ENCODE measurements at regions not wholly inside any gene's neighbourhood (a gene's known extent, or its start where the extent isn't known, plus 50 kb on each side); places are given as distances from the start of the nearest gene placed in this dataset.
"Not testable (repeated sequence)": the region's sequence is repeated elsewhere in the genome, so short reads cannot be mapped to it uniquely, and the experiment has no call there.

- no peaks in the 10 kb centered on the region for H3K36me3 Mint-ChIP-seq (ENCODE audit: low read depth)
- DNase-seq: no peak
These were observed 568.0 kb downstream of the PDHA2 start for GRCh38 chr4:96407738-96408463.

GRCh38 chr4:96414853-96415252 lies 575.0 kb downstream of the PDHA2 start:
- H3K27me3 Mint-ChIP-seq; POLR2A ChIA-PET; H3K4me3 Mint-ChIP-seq; H3K36me3 Mint-ChIP-seq (ENCODE audit: low read depth); H3K9me3 Mint-ChIP-seq; DNase-seq; H3K4me1 Mint-ChIP-seq; H3K27ac Mint-ChIP-seq; CTCF ChIA-PET: not testable (repeated sequence)

More at GRCh38 chr4:96407738-96408463, 568.0 kb downstream of the PDHA2 start:
- Mint-ChIP-seq H3K27me3 (no peaks in the 10 kb centered on the region), H3K4me3 (no peak overlapping the region), H3K27ac (no peak overlapping the region), H3K9me3 (no peaks in the 10 kb centered on the region), H3K4me1 (no peaks in the 10 kb centered on the region)
- ChIA-PET CTCF (no interaction called here), POLR2A (no interaction called here)

GRCh38 chr4:96429657-96430056 lies 589.8 kb downstream of the PDHA2 start:
- Mint-ChIP-seq H3K4me1 (no peaks in the 10 kb centered on the region), H3K27me3 (no peaks in the 10 kb centered on the region)
- POLR2A ChIA-PET: no interaction called here

GRCh38 chr4:96431094-96431493 lies 591.2 kb downstream of the PDHA2 start:
- CTCF ChIA-PET: no interaction called here
- no peaks in the 10 kb centered on the region for H3K27me3 Mint-ChIP-seq

More at GRCh38 chr4:96429657-96430056, 589.8 kb downstream of the PDHA2 start:
- Mint-ChIP-seq H3K27ac (no peak overlapping the region), H3K36me3 (ENCODE audit: low read depth) (no peaks in the 10 kb centered on the region), H3K9me3 (no peaks in the 10 kb centered on the region), H3K4me3 (no peak overlapping the region)
- CTCF ChIA-PET: no interaction called here
- no peak for DNase-seq

GRCh38 chr4:96448315-96448872 lies 608.5 kb downstream of the PDHA2 start:
- ChIA-PET CTCF (no interaction called here), POLR2A (no interaction called here)
- H3K4me3 Mint-ChIP-seq: no peak overlapping the region
- no peaks in the 10 kb centered on the region for H3K27me3 Mint-ChIP-seq
- DNase-seq: no peak
- no peaks in the 10 kb centered on the region for H3K36me3 Mint-ChIP-seq (ENCODE audit: low read depth)
- H3K4me1 Mint-ChIP-seq: no peaks in the 10 kb centered on the region
- peaks cover 48% of the 10 kb centered on the region for H3K9me3 Mint-ChIP-seq
- H3K27ac Mint-ChIP-seq: no peak overlapping the region

More at GRCh38 chr4:96431094-96431493, 591.2 kb downstream of the PDHA2 start:
- Mint-ChIP-seq H3K27ac (no peak overlapping the region), H3K4me3 (no peak overlapping the region), H3K9me3 (no peaks in the 10 kb centered on the region), H3K36me3 (ENCODE audit: low read depth) (no peaks in the 10 kb centered on the region), H3K4me1 (no peaks in the 10 kb centered on the region)
- POLR2A ChIA-PET: no interaction called here
- no peak for DNase-seq

- no peak overlapping the region for H3K27ac Mint-ChIP-seq
These were observed 615.3 kb downstream of the PDHA2 start for GRCh38 chr4:96455045-96455720.

GRCh38 chr4:96458031-96458430 lies 618.1 kb downstream of the PDHA2 start:
- DNase-seq; H3K9me3 Mint-ChIP-seq; H3K27me3 Mint-ChIP-seq; H3K4me3 Mint-ChIP-seq; H3K4me1 Mint-ChIP-seq; H3K27ac Mint-ChIP-seq; H3K36me3 Mint-ChIP-seq (ENCODE audit: low read depth); CTCF ChIA-PET; POLR2A ChIA-PET: not testable (repeated sequence)

More at GRCh38 chr4:96455045-96455720, 615.3 kb downstream of the PDHA2 start:
- ChIA-PET POLR2A (no interaction called here), CTCF (no interaction called here)
- peaks cover 12% of the 10 kb centered on the region for H3K9me3 Mint-ChIP-seq
- no peaks in the 10 kb centered on the region for H3K4me1 Mint-ChIP-seq
- no peak overlapping the region for H3K4me3 Mint-ChIP-seq
- H3K27me3 Mint-ChIP-seq: no peaks in the 10 kb centered on the region
- no peaks in the 10 kb centered on the region for H3K36me3 Mint-ChIP-seq (ENCODE audit: low read depth)
- no peak for DNase-seq

- no peak overlapping the region for H3K4me3 Mint-ChIP-seq
- ChIA-PET CTCF (no interaction called here), POLR2A (no interaction called here)
- no peak overlapping the region for H3K27ac Mint-ChIP-seq
- peaks cover 2% of the 10 kb centered on the region for H3K9me3 Mint-ChIP-seq
- no peaks in the 10 kb centered on the region for H3K27me3 Mint-ChIP-seq
- DNase-seq: no peak
- no peaks in the 10 kb centered on the region for H3K36me3 Mint-ChIP-seq (ENCODE audit: low read depth)
- H3K4me1 Mint-ChIP-seq: no peaks in the 10 kb centered on the region
These were observed 619.2 kb downstream of the PDHA2 start for GRCh38 chr4:96459105-96459504.

- CTCF ChIA-PET: no interaction called here
- H3K36me3 Mint-ChIP-seq (ENCODE audit: low read depth): no peaks in the 10 kb centered on the region
- H3K4me1 Mint-ChIP-seq: no peaks in the 10 kb centered on the region
- DNase-seq: no peak
- POLR2A ChIA-PET: no interaction called here
- no peak overlapping the region for H3K27ac Mint-ChIP-seq
- no peak overlapping the region for H3K4me3 Mint-ChIP-seq
- H3K9me3 Mint-ChIP-seq: peaks cover 7% of the 10 kb centered on the region
- no peaks in the 10 kb centered on the region for H3K27me3 Mint-ChIP-seq
These were observed 625.9 kb downstream of the PDHA2 start for GRCh38 chr4:96465834-96466233.

- no peak for DNase-seq
- Mint-ChIP-seq H3K27me3 (no peaks in the 10 kb centered on the region), H3K9me3 (peaks cover 9% of the 10 kb centered on the region), H3K4me3 (no peak overlapping the region), H3K36me3 (ENCODE audit: low read depth) (no peaks in the 10 kb centered on the region), H3K27ac (no peak overlapping the region), H3K4me1 (no peaks in the 10 kb centered on the region)
- POLR2A ChIA-PET: no interaction called here
- CTCF ChIA-PET: no interaction called here
These were observed 632.3 kb downstream of the PDHA2 start for GRCh38 chr4:96471956-96472867.

- H3K9me3 Mint-ChIP-seq: peaks cover 7% of the 10 kb centered on the region
- no peaks in the 10 kb centered on the region for H3K36me3 Mint-ChIP-seq (ENCODE audit: low read depth)
- POLR2A ChIA-PET: no interaction called here
These were observed 633.4 kb downstream of the PDHA2 start for GRCh38 chr4:96473246-96473645.

GRCh38 chr4:96483308-96484030 lies 643.6 kb downstream of the PDHA2 start:
- ChIA-PET CTCF (no interaction called here), POLR2A (no interaction called here)
- Mint-ChIP-seq H3K4me1 (no peaks in the 10 kb centered on the region), H3K27me3 (no peaks in the 10 kb centered on the region), H3K9me3 (peaks cover 6% of the 10 kb centered on the region), H3K36me3 (ENCODE audit: low read depth) (no peaks in the 10 kb centered on the region), H3K4me3 (no peak overlapping the region), H3K27ac (no peak overlapping the region)
- no peak for DNase-seq

More at GRCh38 chr4:96473246-96473645, 633.4 kb downstream of the PDHA2 start:
- H3K27ac Mint-ChIP-seq: no peak overlapping the region
- no peak overlapping the region for H3K4me3 Mint-ChIP-seq
- H3K4me1 Mint-ChIP-seq: no peaks in the 10 kb centered on the region
- CTCF ChIA-PET: no interaction called here
- DNase-seq: no peak
- no peaks in the 10 kb centered on the region for H3K27me3 Mint-ChIP-seq

- Mint-ChIP-seq H3K36me3 (ENCODE audit: low read depth) (no peaks in the 10 kb centered on the region), H3K4me1 (no peaks in the 10 kb centered on the region), H3K9me3 (peaks cover 6% of the 10 kb centered on the region), H3K4me3 (no peak overlapping the region), H3K27me3 (no peaks in the 10 kb centered on the region), H3K27ac (no peak overlapping the region)
- ChIA-PET POLR2A (no interaction called here), CTCF (no interaction called here)
- DNase-seq: no peak
These were observed 646.7 kb downstream of the PDHA2 start for GRCh38 chr4:96486563-96486962.

Measured in activated CD4-positive, alpha-beta memory T cell treated with anti-CD3 and anti-CD28 coated beads, Interleukin-2, amount 10 ng/mL, durations not matched to agents 7 days and 5 days (primary cell).